Transverse colon (tissue), 4 donors: ENCODE measurements at regions not wholly inside any gene's neighbourhood (a gene's known extent, or its start where the extent isn't known, plus 50 kb on each side); places are given as distances from the start of the nearest gene placed in this dataset.
A peak's percentile ranks its signal among the peaks of the same experiment; 100 is the strongest.
"Not testable (repeated sequence)": the region's sequence is repeated elsewhere in the genome, so short reads cannot be mapped to it uniquely, and the experiment has no call there.

Source experiments
- DNase-seq: peaks from one replicate; pipeline ENCODE4 v3.0.0-alpha.2; 2019
- H3K27ac ChIP-seq, 4 donors: fragments of 200-600 bp; sonication (generic); 2 replicates each; pipeline ENCODE4 v1.5.1; 2016 to 2018; ENCODE audit warnings: inconsistent platforms in 4 of 4
- H3K27me3 ChIP-seq: fragments of 200-600 bp; sonication (generic); 2 replicates; pipeline ENCODE4 v1.5.1; 2017; ENCODE audit warnings: inconsistent platforms
- H3K36me3 ChIP-seq, 4 donors: fragments of 200-600 bp; sonication (generic); 2 replicates each; pipeline ENCODE4 v1.5.1; 2017 to 2019; ENCODE audit warnings: inconsistent platforms in 4 of 4
- H3K4me1 ChIP-seq, 4 donors: fragments of 200-600 bp; sonication (generic); 2 replicates each; pipeline ENCODE4 v1.5.1; 2017 to 2020; ENCODE audit warnings: inconsistent platforms in 4 of 4
- H3K4me3 ChIP-seq, 4 donors: fragments of 200-600 bp; sonication (generic); 1 replicate in 1 of 4; 2 replicates in 3 of 4; pipeline versions ENCODE4 v1.5.1 to v1.6.1; 2017 to 2019; ENCODE audit warnings: inconsistent platforms in 4 of 4
- H3K9me3 ChIP-seq, 2 donors: fragments of 200-600 bp; sonication (generic); 2 replicates each; pipeline ENCODE4 v1.5.1; 2017 to 2019; ENCODE audit warnings: inconsistent platforms in 2 of 2
- CTCF ChIP-seq, 5 experiments: fragments of 200-600 bp in 3 of 5; fragments of 450-650 bp in 2 of 5; sonication (generic) in 3 of 5; IDR thresholded peaks; 1 replicate in 2 of 5; 2 replicates in 3 of 5; pipeline ENCODE4 v1.5.1; 2016 to 2017; ENCODE audit warnings: antibody characterized with exemption in 5 of 5, inconsistent platforms in 3 of 5, mild to moderate bottlenecking in 2 of 5, moderate library complexity in 1 of 5
- EP300 ChIP-seq: sonication (generic); formaldehyde crosslinking; IDR thresholded peaks from one replicate; pipeline ENCODE4 v1.6.1; 2017; ENCODE audit warnings: antibody characterized with exemption, low read depth
- POLR2A ChIP-seq: fragments of 450-650 bp; IDR thresholded peaks from one replicate; pipeline ENCODE4 v1.6.1; 2016; ENCODE audit warnings: antibody characterized with exemption, mild to moderate bottlenecking, moderate library complexity
- POLR2AphosphoS5 ChIP-seq, 3 donors: sonication (generic); formaldehyde crosslinking; IDR thresholded peaks; one replicate each; pipeline ENCODE4 v1.6.1; 2016; ENCODE audit warnings: antibody characterized with exemption in 3 of 3
- WGBS, 2 donors: methylation state at CpG; one replicate each; pipeline ENCODE4 v1.1.5; 2018; ENCODE audit warnings: low coverage in 1 of 2; 5-methylcytosine and 5-hydroxymethylcytosine counted together
- in situ Hi-C, 4 donors: fragments of 200-750 bp; cut with MboI; loops; one replicate each; pipeline versions ENCODE4 v1.15.0 to v1.15.1; 2017; ENCODE audit warnings: low sequenced_read_pairs in 3 of 4, low pct_ligation_motif_present in 1 of 4, low pct_unique_long_range_greater_than_20kb in 1 of 4
- intact Hi-C: fragments of 100-400 bp; cut with DNase I; formaldehyde crosslinking; loops from one replicate; pipeline ENCODE4 v1.15.1; 2023; ENCODE audit warnings: low total_unique reads

- peaks cover 0 to 43% (median 17%) of the 10 kb centered on the region in 4 donors for H3K4me1 ChIP-seq
- H3K27ac ChIP-seq, result no peak overlapping the region
- TF ChIP-seq POLR2AphosphoS5 (IDR thresholded peaks at IDR 0.05), result no peak
- TF ChIP-seq CTCF (IDR thresholded peaks at IDR 0.05), result peak; percentile 84 to 94 (median 92)
- TF ChIP-seq EP300, result no peak
- no peaks in the 10 kb centered on the region for H3K36me3 ChIP-seq
- 0 to 9% methylated on average over 4 to 6 of the region's 6 CpGs for WGBS, 2 donors
- H3K27me3 ChIP-seq, result no peaks in the 10 kb centered on the region
- no peak overlapping the region for H3K4me3 ChIP-seq
- H3K9me3 ChIP-seq, result no peaks in the 10 kb centered on the region
- intact Hi-C loops (loop anchor here (5.0 kb wide), 1 partner anchor 122 kb away; no protein-coding TSS in a partner anchor), in situ Hi-C loops (loop anchor here in 1 of 4 donors (10.0 kb wide), 1 partner anchor 125 kb away; no protein-coding TSS in a partner anchor)
- DNase-seq, result peak; percentile 64
Observed at GRCh38 chr1:157369808-157370521, 182.3 kb downstream of the FCRL5 start.

- intact Hi-C loops, result loop anchor here (5.0 kb wide), 1 partner anchor 123 kb away; no protein-coding TSS in a partner anchor
- H3K9me3 ChIP-seq, in situ Hi-C loops, H3K4me3 ChIP-seq, H3K27ac ChIP-seq, H3K27me3 ChIP-seq, DNase-seq, H3K36me3 ChIP-seq: not testable (repeated sequence)
- WGBS, 2 donors, result 50 to 84% methylated on average over 1 of the region's 1 CpG
- H3K4me1 ChIP-seq, result peaks cover 0 to 43% (median 17%) of the 10 kb centered on the region in 4 donors
Observed at GRCh38 chr1:157368941-157369340, 183.4 kb downstream of the FCRL5 start.

- 84% methylated on average over 2 of the region's 2 CpGs; no CpG with 5 or more reads in 1 of the 2 donors for WGBS, 2 donors
- no peak overlapping the region for H3K4me3 ChIP-seq
- in situ Hi-C loops (no loop called here), intact Hi-C loops (loop anchor here (5.0 kb wide), 1 partner anchor 124 kb away; no protein-coding TSS in a partner anchor)
- TF ChIP-seq CTCF (IDR thresholded peaks at IDR 0.05) (no peak), EP300 (no peak), POLR2A (no peak), POLR2AphosphoS5 (IDR thresholded peaks at IDR 0.05) (no peak)
- H3K9me3 ChIP-seq, result no peaks in the 10 kb centered on the region
- no peaks in the 10 kb centered on the region for H3K36me3 ChIP-seq
- DNase-seq, result no peak
- H3K27ac ChIP-seq, result no peak overlapping the region
- peaks cover 0 to 43% (median 17%) of the 10 kb centered on the region in 4 donors for H3K4me1 ChIP-seq
- no peaks in the 10 kb centered on the region for H3K27me3 ChIP-seq
Observed at GRCh38 chr1:157368363-157368762, 184.0 kb downstream of the FCRL5 start.

GRCh38 chr1:157367870-157368269, 184.4 kb downstream of the FCRL5 start:
- no peaks in the 10 kb centered on the region for H3K36me3 ChIP-seq
- H3K27me3 ChIP-seq, result no peaks in the 10 kb centered on the region
- intact Hi-C loops (loop anchor here (5.0 kb wide), 1 partner anchor 124 kb away; no protein-coding TSS in a partner anchor), in situ Hi-C loops (no loop called here)
- H3K27ac ChIP-seq, result no peak overlapping the region
- H3K9me3 ChIP-seq, result no peaks in the 10 kb centered on the region
- DNase-seq, result no peak
- H3K4me3 ChIP-seq, result no peak overlapping the region
- TF ChIP-seq CTCF (IDR thresholded peaks at IDR 0.05) (no peak), EP300 (no peak), POLR2A (no peak), POLR2AphosphoS5 (IDR thresholded peaks at IDR 0.05) (no peak)
- peaks cover 0 to 43% (median 17%) of the 10 kb centered on the region in 4 donors for H3K4me1 ChIP-seq
